ENCODE measurements at regions not wholly inside any gene's neighbourhood (a gene's known extent, or its start where the extent isn't known, plus 50 kb on each side); places are given as distances from the start of the nearest gene placed in this dataset.

GRCh38 chr10:44821290-44821689 is 89.8 kb upstream of the TMEM72 start:
- H3K36me3 ChIP-seq: no peaks in the 10 kb centered on the region
- no peak for DNase-seq (ENCODE audit: low spot score)
- H3K27ac ChIP-seq: no peak overlapping the region
- H3K4me2 ChIP-seq: no peak overlapping the region
- H3K4me3 Mint-ChIP-seq: no peak overlapping the region
- H3K9me3 Mint-ChIP-seq: no peaks in the 10 kb centered on the region
- H3K4me1 Mint-ChIP-seq: peaks cover 7% of the 10 kb centered on the region
- H3K9me3 ChIP-seq (ENCODE audit: low read depth): no peaks in the 10 kb centered on the region
- H3K9ac ChIP-seq: no peak overlapping the region
- H3K27me3 Mint-ChIP-seq (ENCODE audit: insufficient read depth, low read depth): no peaks in the 10 kb centered on the region
- H3K79me2 ChIP-seq (ENCODE audit: low read depth): no peaks in the 10 kb centered on the region
- no peaks in the 10 kb centered on the region for H3F3A ChIP-seq (ENCODE audit: low read depth)
- no peaks in the 10 kb centered on the region for H3K27me3 ChIP-seq
- H2AFZ ChIP-seq (replicated peaks): no peak overlapping the region
- TF ChIP-seq EZH2 (IDR thresholded peaks at IDR 0.05) (no peak), EZH2phosphoT487 (IDR thresholded peaks at IDR 0.05) (no peak)
- TF ChIP-seq, protein P1, sequence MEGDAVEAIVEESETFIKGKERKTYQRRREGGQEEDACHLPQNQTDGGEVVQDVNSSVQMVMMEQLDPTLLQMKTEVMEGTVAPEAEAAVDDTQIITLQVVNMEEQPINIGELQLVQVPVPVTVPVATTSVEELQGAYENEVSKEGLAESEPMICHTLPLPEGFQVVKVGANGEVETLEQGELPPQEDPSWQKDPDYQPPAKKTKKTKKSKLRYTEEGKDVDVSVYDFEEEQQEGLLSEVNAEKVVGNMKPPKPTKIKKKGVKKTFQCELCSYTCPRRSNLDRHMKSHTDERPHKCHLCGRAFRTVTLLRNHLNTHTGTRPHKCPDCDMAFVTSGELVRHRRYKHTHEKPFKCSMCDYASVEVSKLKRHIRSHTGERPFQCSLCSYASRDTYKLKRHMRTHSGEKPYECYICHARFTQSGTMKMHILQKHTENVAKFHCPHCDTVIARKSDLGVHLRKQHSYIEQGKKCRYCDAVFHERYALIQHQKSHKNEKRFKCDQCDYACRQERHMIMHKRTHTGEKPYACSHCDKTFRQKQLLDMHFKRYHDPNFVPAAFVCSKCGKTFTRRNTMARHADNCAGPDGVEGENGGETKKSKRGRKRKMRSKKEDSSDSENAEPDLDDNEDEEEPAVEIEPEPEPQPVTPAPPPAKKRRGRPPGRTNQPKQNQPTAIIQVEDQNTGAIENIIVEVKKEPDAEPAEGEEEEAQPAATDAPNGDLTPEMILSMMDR (IDR thresholded peaks at IDR 0.05): no peak
- H3K4me1 ChIP-seq: peaks cover 5% of the 10 kb centered on the region
- H3K27ac Mint-ChIP-seq: no peak overlapping the region
- no peaks in the 10 kb centered on the region for H3K36me3 Mint-ChIP-seq
- H3K4me3 ChIP-seq: no peak overlapping the region
- H4K20me1 ChIP-seq (ENCODE audit: low read depth): no peaks in the 10 kb centered on the region

- H3K27me3 Mint-ChIP-seq (ENCODE audit: insufficient read depth, low read depth): no peaks in the 10 kb centered on the region
- no peaks in the 10 kb centered on the region for H3K9me3 Mint-ChIP-seq
- DNase-seq (ENCODE audit: low spot score): no peak
- H3F3A ChIP-seq (ENCODE audit: low read depth): no peaks in the 10 kb centered on the region
- H3K36me3 Mint-ChIP-seq: no peaks in the 10 kb centered on the region
- H3K4me1 Mint-ChIP-seq: peaks cover 7% of the 10 kb centered on the region
- H3K9me3 ChIP-seq (ENCODE audit: low read depth): no peaks in the 10 kb centered on the region
- H4K20me1 ChIP-seq (ENCODE audit: low read depth): no peaks in the 10 kb centered on the region
- no peaks in the 10 kb centered on the region for H3K36me3 ChIP-seq
- TF ChIP-seq EZH2phosphoT487 (IDR thresholded peaks at IDR 0.05) (no peak), EZH2 (IDR thresholded peaks at IDR 0.05) (no peak)
- TF ChIP-seq, protein P1 (IDR thresholded peaks at IDR 0.05): no peak
- no peak overlapping the region for H3K4me3 ChIP-seq
- no peak overlapping the region for H2AFZ ChIP-seq (replicated peaks)
- peaks cover 5% of the 10 kb centered on the region for H3K4me1 ChIP-seq
- no peak overlapping the region for H3K4me3 Mint-ChIP-seq
- H3K27me3 ChIP-seq: no peaks in the 10 kb centered on the region
- H3K79me2 ChIP-seq (ENCODE audit: low read depth): no peaks in the 10 kb centered on the region
- no peak overlapping the region for H3K9ac ChIP-seq
- no peak overlapping the region for H3K4me2 ChIP-seq
- H3K27ac ChIP-seq: no peak overlapping the region
- H3K27ac Mint-ChIP-seq: no peak overlapping the region
These were observed 88.8 kb upstream of the TMEM72 start for GRCh38 chr10:44822349-44822748.

- Mint-ChIP-seq H3K4me3 (no peak overlapping the region), H3K27ac (no peak overlapping the region), H3K27me3 (ENCODE audit: insufficient read depth, low read depth) (peaks cover 3% of the 10 kb centered on the region), H3K9me3 (no peaks in the 10 kb centered on the region), H3K4me1 (peaks cover 9% of the 10 kb centered on the region), H3K36me3 (no peaks in the 10 kb centered on the region)
- no peak overlapping the region for H3K27ac ChIP-seq
- TF ChIP-seq EZH2phosphoT487 (IDR thresholded peaks at IDR 0.05) (no peak), EZH2 (IDR thresholded peaks at IDR 0.05) (no peak)
- TF ChIP-seq, protein P1 (IDR thresholded peaks at IDR 0.05): no peak
- no peak overlapping the region for H2AFZ ChIP-seq (replicated peaks)
- H3K4me1 ChIP-seq: peaks cover 6% of the 10 kb centered on the region
- DNase-seq (ENCODE audit: low spot score): no peak
- no peaks in the 10 kb centered on the region for H3F3A ChIP-seq (ENCODE audit: low read depth)
- no peaks in the 10 kb centered on the region for H3K79me2 ChIP-seq (ENCODE audit: low read depth)
- no peaks in the 10 kb centered on the region for H3K36me3 ChIP-seq
- no peaks in the 10 kb centered on the region for H3K9me3 ChIP-seq (ENCODE audit: low read depth)
- no peak overlapping the region for H3K4me2 ChIP-seq
- no peak overlapping the region for H3K4me3 ChIP-seq
- H4K20me1 ChIP-seq (ENCODE audit: low read depth): no peaks in the 10 kb centered on the region
- H3K9ac ChIP-seq: no peak overlapping the region
- no peaks in the 10 kb centered on the region for H3K27me3 ChIP-seq
These were observed 88.2 kb upstream of the TMEM72 start for GRCh38 chr10:44822966-44823365.
